ENCODE measurements at regions not wholly inside any gene's neighbourhood (a gene's known extent, or its start where the extent isn't known, plus 50 kb on each side); places are given as distances from the start of the nearest gene placed in this dataset.

DNA sequence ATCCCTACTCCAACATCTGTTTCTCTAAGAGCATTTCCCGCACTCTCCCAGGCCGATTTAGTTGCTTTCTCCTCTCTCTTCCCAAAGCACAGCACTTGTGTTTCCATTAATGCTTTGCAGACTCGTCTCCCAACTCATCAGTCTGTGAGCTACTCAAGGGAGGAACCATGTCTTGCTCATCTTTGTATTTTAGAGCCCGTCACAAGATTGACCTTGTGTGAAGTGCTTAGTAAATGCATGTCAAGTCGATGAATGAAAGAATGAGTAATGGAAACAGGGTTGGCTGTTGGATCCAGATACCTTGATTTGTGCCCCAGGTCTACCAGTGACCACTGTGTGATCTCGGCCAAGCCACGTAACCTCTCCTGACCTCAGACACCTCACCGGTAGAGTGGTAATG is 99.3 kb downstream of the KLF4 start:
- TF ChIP-seq, protein P1, sequence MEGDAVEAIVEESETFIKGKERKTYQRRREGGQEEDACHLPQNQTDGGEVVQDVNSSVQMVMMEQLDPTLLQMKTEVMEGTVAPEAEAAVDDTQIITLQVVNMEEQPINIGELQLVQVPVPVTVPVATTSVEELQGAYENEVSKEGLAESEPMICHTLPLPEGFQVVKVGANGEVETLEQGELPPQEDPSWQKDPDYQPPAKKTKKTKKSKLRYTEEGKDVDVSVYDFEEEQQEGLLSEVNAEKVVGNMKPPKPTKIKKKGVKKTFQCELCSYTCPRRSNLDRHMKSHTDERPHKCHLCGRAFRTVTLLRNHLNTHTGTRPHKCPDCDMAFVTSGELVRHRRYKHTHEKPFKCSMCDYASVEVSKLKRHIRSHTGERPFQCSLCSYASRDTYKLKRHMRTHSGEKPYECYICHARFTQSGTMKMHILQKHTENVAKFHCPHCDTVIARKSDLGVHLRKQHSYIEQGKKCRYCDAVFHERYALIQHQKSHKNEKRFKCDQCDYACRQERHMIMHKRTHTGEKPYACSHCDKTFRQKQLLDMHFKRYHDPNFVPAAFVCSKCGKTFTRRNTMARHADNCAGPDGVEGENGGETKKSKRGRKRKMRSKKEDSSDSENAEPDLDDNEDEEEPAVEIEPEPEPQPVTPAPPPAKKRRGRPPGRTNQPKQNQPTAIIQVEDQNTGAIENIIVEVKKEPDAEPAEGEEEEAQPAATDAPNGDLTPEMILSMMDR (IDR thresholded peaks at IDR 0.05; ENCODE audit: low read depth, low read length): no peak
- Histone ChIP-seq H3K4me1 (ENCODE audit: low read depth) (no peaks in the 10 kb centered on the region), H3K27me3 (no peaks in the 10 kb centered on the region), H3K36me3 (no peaks in the 10 kb centered on the region), H3K4me3 (no peak overlapping the region), H3K9me3 (ENCODE audit: low read depth) (no peaks in the 10 kb centered on the region), H3K27ac (no peak overlapping the region)
- DNase-seq (ENCODE audit: low read depth in 1 of 2, low spot score in 1 of 2): no peak

DNA sequence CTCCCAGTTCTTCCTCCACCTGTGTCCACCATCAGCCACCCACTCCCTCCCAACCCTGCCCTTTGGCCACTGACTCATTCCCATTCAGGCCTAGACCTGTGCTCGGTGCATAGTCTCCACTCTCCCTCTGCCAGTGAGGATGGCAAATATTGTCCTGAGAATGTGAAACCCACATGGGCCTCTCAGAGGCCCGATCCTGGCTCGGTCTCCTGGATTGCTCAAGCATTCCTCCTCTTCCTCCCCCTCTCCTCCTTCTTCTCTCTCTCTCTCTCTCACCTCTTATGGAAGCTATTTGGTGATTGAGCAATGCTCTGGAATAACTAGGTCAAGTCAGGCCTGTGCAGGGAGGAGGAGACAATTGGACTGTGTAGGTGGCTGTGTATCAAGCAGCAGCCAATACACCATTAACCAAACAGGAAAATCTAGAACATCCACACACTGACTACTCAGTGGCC is 99.9 kb downstream of the KLF4 start:
- no peaks in the 10 kb centered on the region for H3K27me3 ChIP-seq
- DNase-seq (ENCODE audit: low read depth in 1 of 2, low spot score in 1 of 2): peak in 1 of 2 donors; percentile 89
- no peak overlapping the region for H3K4me3 ChIP-seq
- no peaks in the 10 kb centered on the region for H3K36me3 ChIP-seq
- TF ChIP-seq, protein P1 (IDR thresholded peaks at IDR 0.05; ENCODE audit: low read depth, low read length): no peak
- H3K27ac ChIP-seq: no peak overlapping the region
- H3K9me3 ChIP-seq (ENCODE audit: low read depth): no peaks in the 10 kb centered on the region
- no peaks in the 10 kb centered on the region for H3K4me1 ChIP-seq (ENCODE audit: low read depth)

DNA sequence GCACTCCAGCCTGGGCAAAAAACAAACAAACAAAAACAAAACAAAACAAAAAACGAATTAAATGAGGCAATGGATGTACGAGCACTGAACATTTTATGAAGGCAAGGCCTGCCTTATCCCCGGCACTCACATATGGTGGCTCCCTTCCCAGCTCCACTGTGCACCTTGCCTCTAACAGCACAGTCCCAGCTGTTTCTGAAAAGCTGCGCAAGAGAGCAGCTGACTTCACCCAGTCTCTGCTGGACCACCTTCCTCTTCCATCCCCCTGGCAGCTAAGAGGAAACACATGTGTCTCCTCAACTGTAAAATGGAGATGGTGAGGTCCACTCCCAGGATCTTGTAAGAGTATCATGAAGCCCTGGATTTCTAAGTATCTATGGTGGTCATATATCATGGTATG is 100.7 kb downstream of the KLF4 start:
- Histone ChIP-seq H3K9me3 (ENCODE audit: low read depth) (no peaks in the 10 kb centered on the region), H3K27me3 (no peaks in the 10 kb centered on the region), H3K27ac (no peak overlapping the region), H3K4me1 (ENCODE audit: low read depth) (no peaks in the 10 kb centered on the region), H3K4me3 (no peak overlapping the region), H3K36me3 (no peaks in the 10 kb centered on the region)
- TF ChIP-seq, protein P1 (IDR thresholded peaks at IDR 0.05; ENCODE audit: low read depth, low read length): no peak
- DNase-seq (ENCODE audit: low read depth in 1 of 2, low spot score in 1 of 2): no peak

DNA sequence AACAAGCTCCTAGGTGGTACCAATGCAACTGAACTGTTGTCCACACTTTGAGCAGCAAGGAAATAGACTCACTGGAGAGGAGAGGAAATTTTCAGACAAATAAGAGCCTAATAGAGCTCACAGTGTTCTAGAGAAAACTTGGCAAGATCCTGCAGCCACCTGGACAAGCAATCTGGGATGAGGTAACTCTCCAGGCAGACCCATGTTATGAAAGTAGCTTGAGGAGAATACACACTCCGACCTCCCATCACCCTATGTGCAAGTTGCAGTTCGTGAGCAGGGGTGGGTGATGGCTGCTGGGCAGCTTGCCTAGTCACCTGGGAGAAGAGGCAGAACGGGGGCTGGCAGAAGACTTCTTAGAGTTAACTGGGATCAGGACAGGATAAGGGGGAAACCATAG is 102.2 kb downstream of the KLF4 start:
- H3K4me3 ChIP-seq: no peak overlapping the region
- no peaks in the 10 kb centered on the region for H3K27me3 ChIP-seq
- no peak overlapping the region for H3K27ac ChIP-seq
- no peaks in the 10 kb centered on the region for H3K4me1 ChIP-seq (ENCODE audit: low read depth)
- H3K36me3 ChIP-seq: no peaks in the 10 kb centered on the region
- H3K9me3 ChIP-seq (ENCODE audit: low read depth): no peaks in the 10 kb centered on the region
- TF ChIP-seq, protein P1 (IDR thresholded peaks at IDR 0.05; ENCODE audit: low read depth, low read length): no peak
- DNase-seq (ENCODE audit: low read depth in 1 of 2, low spot score in 1 of 2): peak in 1 of 2 donors; percentile 34

DNA sequence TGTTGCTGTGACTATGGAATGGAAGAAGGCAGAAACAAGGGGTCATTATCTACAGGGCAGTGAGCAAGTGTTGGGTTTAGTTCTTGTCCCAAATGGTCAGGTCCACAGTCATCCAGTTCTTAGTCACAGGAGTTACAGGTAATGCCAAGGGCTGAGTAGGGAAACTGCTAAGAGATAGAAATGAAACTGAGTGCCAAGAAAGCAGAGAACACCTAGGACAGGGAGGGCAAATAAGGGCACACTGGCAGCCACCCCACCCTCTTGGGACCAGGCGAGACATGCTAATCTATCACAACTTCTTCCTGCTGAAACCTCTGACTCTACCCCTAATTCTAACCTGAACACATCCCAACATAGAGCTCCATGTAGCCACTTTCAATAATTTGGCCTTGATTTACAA is 103.2 kb downstream of the KLF4 start:
- H3K4me3 ChIP-seq: no peak overlapping the region
- H3K27ac ChIP-seq: no peak overlapping the region
- TF ChIP-seq, protein P1 (IDR thresholded peaks at IDR 0.05; ENCODE audit: low read depth, low read length): no peak
- H3K36me3 ChIP-seq: no peaks in the 10 kb centered on the region
- H3K9me3 ChIP-seq (ENCODE audit: low read depth): no peaks in the 10 kb centered on the region
- no peak for DNase-seq (ENCODE audit: low read depth in 1 of 2, low spot score in 1 of 2)
- no peaks in the 10 kb centered on the region for H3K4me1 ChIP-seq (ENCODE audit: low read depth)
- no peaks in the 10 kb centered on the region for H3K27me3 ChIP-seq
